IMR-90 (cell line): ENCODE measurements at regions not wholly inside any gene's neighbourhood (a gene's known extent, or its start where the extent isn't known, plus 50 kb on each side); places are given as distances from the start of the nearest gene placed in this dataset.

Source experiments
- ATAC-seq: fragments of 200-7000 bp; cut with Tn5 transposase; 2 replicates; pipeline ENCODE4 v1.9.1; 2020; ENCODE audit warnings: low read depth, mild to moderate bottlenecking, moderate library complexity
- BruUV-seq: library from RNA; stranded (reverse); fragments of 400-500 nt; replicated peaks from 2 replicates; lab custom pipeline; 2021; lab: Mats Ljungman, UMichigan
- CTCF ChIA-PET: fragments of 300-600 bp; formaldehyde crosslinking; extraction: SDS; loops from one replicate; lab custom pipeline; 2021; ENCODE audit warnings: antibody characterized with exemption; lab: Yijun Ruan, JAX
- POLR2A ChIA-PET: fragments of 300-600 bp; sonication (Branson Sonifier 250); formaldehyde crosslinking; loops from one replicate; lab custom pipeline; 2022; ENCODE audit warnings: antibody characterized with exemption; ENCODE audit not compliant: unreplicated experiment; lab: Charles Lee
- DNase-seq: peaks from one replicate; pipeline ENCODE4 v3.0.0; 2013
- H2AFZ ChIP-seq: replicated peaks from 2 replicates; pipeline ENCODE3; 2013; ENCODE audit warnings: low read length, mild to moderate bottlenecking; ENCODE audit not compliant: poor library complexity
- H2AK5ac ChIP-seq: 2 replicates; pipeline ENCODE4 v1.6.1; 2013; ENCODE audit warnings: low read depth, low read length, inconsistent platforms
- H2AK9ac ChIP-seq: replicated peaks from 2 replicates; pipeline ENCODE3; 2013; ENCODE audit warnings: mild to moderate bottlenecking, low read depth, low read length, moderate library complexity; ENCODE audit not compliant: poor library complexity
- H2BK120ac ChIP-seq: 2 replicates; pipeline ENCODE4 v1.6.1; 2013; ENCODE audit warnings: low read depth, low read length, inconsistent platforms
- H2BK15ac ChIP-seq: 3 replicates; pipeline ENCODE4 v1.6.1; 2013; ENCODE audit warnings: low read depth, low read length, inconsistent platforms
- H2BK20ac ChIP-seq: 2 replicates; pipeline ENCODE4 v1.6.1; 2013; ENCODE audit warnings: low read depth, mild to moderate bottlenecking, inconsistent platforms, low read length, moderate library complexity
- H2BK5ac ChIP-seq: 2 replicates; pipeline ENCODE4 v1.6.1; 2013; ENCODE audit warnings: mild to moderate bottlenecking, low read depth, low read length, inconsistent platforms; ENCODE audit not compliant: poor library complexity, severe bottlenecking
- H3K14ac ChIP-seq: replicated peaks from 2 replicates; pipeline ENCODE4 v1.6.1; 2013; ENCODE audit warnings: low read depth, low read length, inconsistent platforms
- H3K18ac ChIP-seq: 2 replicates; pipeline ENCODE4 v1.6.1; 2013; ENCODE audit warnings: low read depth, low read length, control low read depth
- H3K23ac ChIP-seq: 2 replicates; pipeline ENCODE4 v1.6.1; 2013; ENCODE audit warnings: low read depth, low read length, inconsistent platforms
- H3K27ac ChIP-seq: 2 replicates; pipeline ENCODE4 v1.5.1; 2013; ENCODE audit warnings: mild to moderate bottlenecking, control low read depth, low read length; ENCODE audit not compliant: insufficient read depth
- H3K27me3 ChIP-seq: 2 replicates; pipeline ENCODE4 v1.6.1; 2013; ENCODE audit warnings: low read length; ENCODE audit not compliant: control insufficient read depth, insufficient read depth
- H3K36me3 ChIP-seq: 2 replicates; pipeline ENCODE4 v1.6.1; 2013; ENCODE audit warnings: low read length, mixed read lengths; ENCODE audit not compliant: control insufficient read depth, insufficient read depth
- H3K4ac ChIP-seq: 2 replicates; pipeline ENCODE4 v1.6.1; 2013; ENCODE audit warnings: low read depth, low read length, inconsistent platforms
- H3K4me1 ChIP-seq: 2 replicates; pipeline ENCODE4 v1.6.1; 2013; ENCODE audit warnings: low read length, mixed read lengths; ENCODE audit not compliant: control insufficient read depth, insufficient read depth
- H3K4me2 ChIP-seq: 2 replicates; pipeline ENCODE4 v1.6.1; 2013; ENCODE audit warnings: low read depth, mild to moderate bottlenecking, control low read depth, low read length, moderate library complexity
- H3K4me3 ChIP-seq: 2 replicates; pipeline ENCODE4 v1.5.1; 2013; ENCODE audit warnings: low read depth, mild to moderate bottlenecking, control low read depth, low read length, moderate library complexity; ENCODE audit not compliant: insufficient read depth
- H3K56ac ChIP-seq: 2 replicates; pipeline ENCODE4 v1.6.1; 2013; ENCODE audit warnings: low read length, inconsistent platforms; ENCODE audit not compliant: insufficient read depth; ENCODE audit errors: extremely low read depth
- H3K79me1 ChIP-seq, 2 experiments: 2 replicates each; pipeline ENCODE4 v1.6.1; 2013; ENCODE audit warnings: low read length in 2 of 2, inconsistent platforms in 1 of 2, low read depth in 1 of 2
- H3K9ac ChIP-seq: 2 replicates; pipeline ENCODE4 v1.6.1; 2013; ENCODE audit warnings: low read depth, low read length, control low read depth
- H3K9me1 ChIP-seq: 2 replicates; pipeline ENCODE4 v1.6.1; 2013; ENCODE audit warnings: low read length, inconsistent platforms; ENCODE audit not compliant: insufficient read depth
- H3K9me3 ChIP-seq: 2 replicates; pipeline ENCODE4 v1.6.1; 2013; ENCODE audit warnings: low read length; ENCODE audit not compliant: control insufficient read depth, insufficient read depth
- H4K20me1 ChIP-seq: 2 replicates; pipeline ENCODE4 v1.6.1; 2013; ENCODE audit warnings: low read length, inconsistent platforms; ENCODE audit not compliant: insufficient read depth
- H4K5ac ChIP-seq: 2 replicates; pipeline ENCODE4 v1.6.1; 2013; ENCODE audit warnings: mild to moderate bottlenecking, low read depth, low read length, control low read depth
- H4K8ac ChIP-seq, 2 experiments: 2 replicates each; pipeline ENCODE4 v1.6.1; 2013; ENCODE audit warnings: low read depth in 2 of 2, low read length in 2 of 2, control low read depth in 1 of 2, inconsistent platforms in 1 of 2
- H4K91ac ChIP-seq: 2 replicates; pipeline ENCODE4 v1.6.1; 2013; ENCODE audit warnings: low read depth, low read length, inconsistent platforms; ENCODE audit not compliant: insufficient read depth
- MAFK ChIP-seq: IDR thresholded peaks from 2 replicates; pipeline ENCODE4 v1.6.1; 2012; ENCODE audit warnings: low read depth, low read length, improper control_type of control experiment
- RCOR1 ChIP-seq: IDR thresholded peaks from 2 replicates; pipeline ENCODE4 v1.6.1; 2012; ENCODE audit warnings: mild to moderate bottlenecking, low read length, improper control_type of control experiment; ENCODE audit not compliant: insufficient replicate concordance
- WGBS, 2 experiments: methylation state at CpG; one replicate each; pipeline versions ENCODE4 v1.1.5 to v1.1.7; 2013; ENCODE audit warnings: missing lambda C conversion rate in 2 of 2; ENCODE audit not compliant: insufficient read length in 1 of 2; ENCODE audit errors: extremely low coverage in 2 of 2; 5-methylcytosine and 5-hydroxymethylcytosine counted together
- dilution Hi-C: fragments of 300-500 bp; cut with HindIII; formaldehyde crosslinking; loops from one replicate; pipeline ENCODE4 v1.14.3; 2018; ENCODE audit warnings: low sequenced_read_pairs; ENCODE audit not compliant: unreplicated experiment
- in situ Hi-C: fragments of 300-500 bp; cut with MboI; formaldehyde crosslinking; loops from 3 replicates; pipeline ENCODE4 v1.14.3; 2019; ENCODE audit warnings: low sequenced_read_pairs, inconsistent platforms, mixed read lengths
- intact Hi-C: fragments of 100-400 bp; cut with micrococcal nuclease; formaldehyde crosslinking; loops from 2 replicates; pipeline ENCODE4 v1.10.0; 2022

GRCh38 chr3:176183181-176183580 is 1014.1 kb downstream of the TBL1XR1 start:
- no peak overlapping the region for H3K4me2 ChIP-seq
- H3K9me1 ChIP-seq: no peaks in the 10 kb centered on the region
- intact Hi-C loops (no loop called here), dilution Hi-C loops (no loop called here), in situ Hi-C loops (no loop called here)
- H4K5ac ChIP-seq: no peak overlapping the region
- H3K9me3 ChIP-seq: no peaks in the 10 kb centered on the region
- BruUV-seq: no TSS peak
- no peak overlapping the region for H2AFZ ChIP-seq
- H4K20me1 ChIP-seq: no peaks in the 10 kb centered on the region
- TF ChIP-seq RCOR1: no peak
- no peak for TF ChIP-seq MAFK
- H4K91ac ChIP-seq: no peak overlapping the region
- no peaks in the 10 kb centered on the region for H3K79me1 ChIP-seq
- no peak for DNase-seq
- H3K36me3 ChIP-seq: no peaks in the 10 kb centered on the region
- no peak overlapping the region for H2BK20ac ChIP-seq
- H3K9ac ChIP-seq: no peak overlapping the region
- H2AK9ac ChIP-seq: no peak overlapping the region
- no peak overlapping the region for H4K8ac ChIP-seq
- H3K14ac ChIP-seq: no peak overlapping the region
- no peaks in the 10 kb centered on the region for H3K27me3 ChIP-seq
- no peak overlapping the region for H2BK15ac ChIP-seq
- no peaks in the 10 kb centered on the region for H3K4me1 ChIP-seq
- no peak overlapping the region for H3K27ac ChIP-seq
- H2AK5ac ChIP-seq: no peak overlapping the region
- no peak overlapping the region for H3K4ac ChIP-seq
- no peak overlapping the region for H3K56ac ChIP-seq
- ChIA-PET POLR2A (no interaction called here), CTCF (interaction anchor here (0.6 kb wide), 1 partner anchor 21 kb away, joined by 4 read pairs; no protein-coding TSS in a partner anchor)
- no peak overlapping the region for H3K4me3 ChIP-seq
- H3K18ac ChIP-seq: no peak overlapping the region
- H2BK5ac ChIP-seq: no peak overlapping the region
- no peak overlapping the region for H2BK120ac ChIP-seq
- ATAC-seq: no peak
- no peak overlapping the region for H3K23ac ChIP-seq
- no CpG with 5 or more reads among the region's 1 CpG for WGBS, 2 experiments
